ENCODE measurements at regions not wholly inside any gene's neighbourhood (a gene's known extent, or its start where the extent isn't known, plus 50 kb on each side); places are given as distances from the start of the nearest gene placed in this dataset.

- peaks cover 0 to 14% of the 10 kb centered on the region in 2 experiments; a peak in 3 of 4 replicates for H3K4me1 ChIP-seq (ENCODE audit: control insufficient read depth in 1 of 2, insufficient read depth in 2 of 2, low read length in 2 of 2)
- H3K27me3 ChIP-seq (ENCODE audit: insufficient read depth, low read length), result no peaks in the 10 kb centered on the region
- ChIA-PET POLR2A (no interaction called here), RAD21 (ENCODE audit: low non-redundant PET in 1 of 2, low total read pairs in 2 of 2, uncharacterized antibody in 2 of 2, unreplicated experiment in 2 of 2) (no interaction called here), CTCF (no interaction called here)
- no peak overlapping the region for H3K4me3 ChIP-seq (replicated peaks in 1 of 2; ENCODE audit: low read depth in 1 of 2, low read length in 2 of 2)
- no peak overlapping the region for H3K4me2 ChIP-seq (ENCODE audit: low read length)
- H3K27ac ChIP-seq (ENCODE audit: low read depth, low read length), result no peak overlapping the region
- TF ChIP-seq ELF1 (IDR thresholded peaks at IDR 0.05; ENCODE audit: borderline replicate concordance, low read depth) (no peak), RAD21 (IDR thresholded peaks at IDR 0.05; ENCODE audit: low read depth) (no peak), EZH2phosphoT487 (IDR thresholded peaks at IDR 0.05; ENCODE audit: borderline replicate concordance) (no peak), SRF (IDR thresholded peaks at IDR 0.05; ENCODE audit: low read depth) (no peak), EGR1 (IDR thresholded peaks at IDR 0.05; ENCODE audit: low read depth) (no peak), SIN3A (IDR thresholded peaks at IDR 0.05; ENCODE audit: low read depth) (no peak), JUND (IDR thresholded peaks at IDR 0.05) (no peak), EZH2 (IDR thresholded peaks at IDR 0.05) (no peak), CEBPB (IDR thresholded peaks at IDR 0.05; ENCODE audit: low read depth) (no peak), FOSL1 (IDR thresholded peaks at IDR 0.05; ENCODE audit: low read depth) (no peak)
- H3K9me2 ChIP-seq (ENCODE audit: insufficient read depth), result no peaks in the 10 kb centered on the region
- intact Hi-C loops (cut with micrococcal nuclease), result no loop called here
- H3K79me2 ChIP-seq (ENCODE audit: insufficient read depth, low read length), result no peaks in the 10 kb centered on the region
- H3K36me3 ChIP-seq (ENCODE audit: control insufficient read depth in 1 of 2, insufficient read depth in 2 of 2, low read length in 2 of 2), result no peaks in the 10 kb centered on the region
- no peaks in the 10 kb centered on the region for H3K9me3 ChIP-seq (ENCODE audit: control insufficient read depth in 1 of 2, insufficient read depth in 1 of 2, low read depth in 1 of 2, low read length in 2 of 2)
- H2AFZ ChIP-seq (ENCODE audit: low read depth, low read length, poor library complexity, severe bottlenecking), result no peak overlapping the region
- H4K20me1 ChIP-seq (ENCODE audit: insufficient read depth), result no peaks in the 10 kb centered on the region
- DNase-seq (ENCODE audit: low read depth, low spot score), result no peak
- H3K9ac ChIP-seq (ENCODE audit: low read length), result no peak overlapping the region
- no peak for ATAC-seq
- no TSS peak for BruUV-seq (replicated peaks)
Measured at GRCh38 chr2:43043553-43043870, 182.9 kb downstream of the ZFP36L2 start.

GRCh38 chr2:43041661-43042360, 184.6 kb downstream of the ZFP36L2 start:
- peak; percentile 77 for ATAC-seq
- intact Hi-C loops (cut with micrococcal nuclease), result no loop called here
- Histone ChIP-seq H2AFZ (ENCODE audit: low read depth, low read length, poor library complexity, severe bottlenecking) (no peak overlapping the region), H3K4me1 (ENCODE audit: control insufficient read depth in 1 of 2, insufficient read depth in 2 of 2, low read length in 2 of 2) (peaks cover 0 to 14% of the 10 kb centered on the region in 2 experiments; a peak in 3 of 4 replicates), H3K79me2 (ENCODE audit: insufficient read depth, low read length) (no peaks in the 10 kb centered on the region), H3K4me2 (ENCODE audit: low read length) (peak overlapping the region; percentile 57), H3K27me3 (ENCODE audit: insufficient read depth, low read length) (no peaks in the 10 kb centered on the region), H3K9me2 (ENCODE audit: insufficient read depth) (no peaks in the 10 kb centered on the region), H4K20me1 (ENCODE audit: insufficient read depth) (no peaks in the 10 kb centered on the region), H3K27ac (ENCODE audit: low read depth, low read length) (no peak overlapping the region), H3K4me3 (replicated peaks in 1 of 2; ENCODE audit: low read depth in 1 of 2, low read length in 2 of 2) (no peak overlapping the region), H3K36me3 (ENCODE audit: control insufficient read depth in 1 of 2, insufficient read depth in 2 of 2, low read length in 2 of 2) (no peaks in the 10 kb centered on the region), H3K9ac (ENCODE audit: low read length) (no peak overlapping the region), H3K9me3 (ENCODE audit: control insufficient read depth in 1 of 2, insufficient read depth in 1 of 2, low read depth in 1 of 2, low read length in 2 of 2) (no peaks in the 10 kb centered on the region)
- BruUV-seq (replicated peaks), result no TSS peak
- DNase-seq (ENCODE audit: low read depth, low spot score), result no peak
- POLR2A ChIA-PET, result no interaction called here
- no peak for TF ChIP-seq ATF3 (IDR thresholded peaks at IDR 0.05)
- no peak for TF ChIP-seq ZFX (IDR thresholded peaks at IDR 0.05)
- TF ChIP-seq JUND (IDR thresholded peaks at IDR 0.05), result peak; percentile 58; the same call in 1 of the 2 replicates
- TF ChIP-seq ZBTB33 (IDR thresholded peaks at IDR 0.05; ENCODE audit: extremely low read depth, insufficient replicate concordance, low read length), result no peak
- TF ChIP-seq POLR2AphosphoS5 (IDR thresholded peaks at IDR 0.05; ENCODE audit: low read depth, low read length), result 0 out of 2 replicates have a peak, but pooled peaks have one; percentile 17
- TF ChIP-seq FOSL1 (IDR thresholded peaks at IDR 0.05; ENCODE audit: low read depth), result peak; percentile 59; the same call in 1 of the 2 replicates
- RAD21 ChIA-PET (ENCODE audit: low non-redundant PET in 1 of 2, low total read pairs in 2 of 2, uncharacterized antibody in 2 of 2, unreplicated experiment in 2 of 2), result no interaction called here
- CTCF ChIA-PET, result no interaction called here
